ENCODE measurements at regions not wholly inside any gene's neighbourhood (a gene's known extent, or its start where the extent isn't known, plus 50 kb on each side); places are given as distances from the start of the nearest gene placed in this dataset.

- no peak for DNase-seq (ENCODE audit: low read depth, low spot score)
Measured at GRCh38 chr13:80235967-80236302, 105.0 kb downstream of the SPRY2 start.

DNA sequence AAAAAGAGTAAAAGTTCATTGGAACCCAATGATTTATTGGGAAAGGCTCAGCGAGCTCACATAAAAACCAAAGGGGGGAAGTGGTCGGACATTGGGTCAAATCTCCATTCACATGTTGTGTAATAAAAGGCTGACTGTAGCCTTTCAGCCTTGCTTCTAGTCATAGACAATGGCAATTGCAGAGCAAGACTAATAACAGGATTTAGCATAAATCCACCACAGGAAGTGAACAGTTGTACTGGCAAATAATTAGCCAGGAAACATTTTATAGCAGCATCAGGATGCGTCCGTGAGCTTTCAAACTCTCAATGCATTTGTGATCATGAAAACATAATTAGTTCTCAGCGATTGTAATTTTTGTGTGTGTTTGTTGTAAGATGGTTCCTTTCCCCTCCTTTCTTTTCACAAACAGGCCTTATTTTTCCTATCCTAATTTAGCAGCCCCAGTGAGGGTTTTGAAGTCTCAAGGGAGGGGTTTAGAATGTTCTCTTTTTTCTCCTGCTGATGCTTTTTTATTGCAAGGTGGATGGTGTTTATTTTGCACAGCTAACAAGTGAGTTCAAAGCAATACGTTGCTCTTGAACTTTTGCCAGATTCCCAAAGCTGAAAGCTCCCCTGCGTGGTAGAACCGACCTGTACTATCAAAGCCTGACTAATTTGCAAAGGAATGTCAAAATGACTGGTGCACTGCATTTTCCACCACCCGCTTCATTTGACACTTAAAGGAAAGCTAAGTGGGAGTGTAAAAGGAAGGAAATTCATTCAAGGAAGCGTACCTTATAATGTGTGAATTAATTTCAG, 105.6 kb downstream of the SPRY2 start:
- DNase-seq (ENCODE audit: low read depth, low spot score): no peak

GRCh38 chr13:80227645-80228044, 113.3 kb downstream of the SPRY2 start:
- no peak for DNase-seq (ENCODE audit: low read depth, low spot score)

- no peak for DNase-seq (ENCODE audit: low read depth, low spot score)
Measured at GRCh38 chr13:80226645-80227044, 114.3 kb downstream of the SPRY2 start.

GRCh38 chr13:80224468-80224867, 116.5 kb downstream of the SPRY2 start:
- no peak for DNase-seq (ENCODE audit: low read depth, low spot score)

DNA sequence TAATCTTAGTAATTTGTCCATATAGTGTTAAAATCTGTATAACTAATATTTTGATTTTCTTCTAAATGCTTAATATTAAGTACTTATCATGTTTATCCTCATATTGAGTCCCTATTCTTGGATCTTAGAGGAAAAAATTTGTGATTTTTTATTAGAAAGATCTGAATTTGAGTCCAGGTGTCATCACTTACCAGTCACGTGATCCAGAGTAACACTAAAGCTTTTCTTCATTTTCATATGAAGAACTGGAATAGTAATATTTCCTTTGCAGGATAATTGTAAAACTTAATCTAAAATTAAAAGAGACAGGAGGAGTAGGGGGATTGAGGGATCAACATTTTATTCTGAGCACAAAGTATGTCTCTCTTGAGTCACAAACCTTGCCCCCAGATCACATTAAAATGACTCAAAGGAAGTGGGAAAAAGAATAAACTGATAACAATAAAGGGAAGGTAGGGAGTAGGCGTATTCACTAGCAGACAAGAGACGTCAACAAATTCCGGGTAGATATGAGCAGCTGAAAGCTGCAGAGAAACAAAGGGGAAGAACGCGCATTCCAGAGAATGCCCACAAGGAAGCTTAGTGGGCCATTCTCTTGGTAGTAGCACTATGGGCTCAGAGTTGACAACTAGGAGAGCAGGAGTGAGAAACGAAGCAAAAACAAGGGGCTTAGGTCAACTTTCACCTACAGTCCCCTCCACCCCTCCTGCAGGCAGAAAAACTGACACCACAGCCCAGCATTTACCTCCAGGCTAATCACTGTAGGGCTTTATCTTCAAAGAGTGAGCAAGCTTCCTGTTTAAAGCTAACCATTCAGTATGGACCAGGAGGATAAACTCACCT, 123.1 kb downstream of the SPRY2 start:
- peak; percentile 86 for DNase-seq (ENCODE audit: low read depth, low spot score)

- no peak for DNase-seq (ENCODE audit: low read depth, low spot score)
Measured at GRCh38 chr13:80215368-80215767, 125.6 kb downstream of the SPRY2 start.

- DNase-seq (ENCODE audit: low read depth, low spot score): peak; percentile 68
Measured at GRCh38 chr13:80214521-80214991, 126.4 kb downstream of the SPRY2 start.

GRCh38 chr13:80214050-80214449, 126.9 kb downstream of the SPRY2 start:
- DNase-seq (ENCODE audit: low read depth, low spot score): no peak

DNA sequence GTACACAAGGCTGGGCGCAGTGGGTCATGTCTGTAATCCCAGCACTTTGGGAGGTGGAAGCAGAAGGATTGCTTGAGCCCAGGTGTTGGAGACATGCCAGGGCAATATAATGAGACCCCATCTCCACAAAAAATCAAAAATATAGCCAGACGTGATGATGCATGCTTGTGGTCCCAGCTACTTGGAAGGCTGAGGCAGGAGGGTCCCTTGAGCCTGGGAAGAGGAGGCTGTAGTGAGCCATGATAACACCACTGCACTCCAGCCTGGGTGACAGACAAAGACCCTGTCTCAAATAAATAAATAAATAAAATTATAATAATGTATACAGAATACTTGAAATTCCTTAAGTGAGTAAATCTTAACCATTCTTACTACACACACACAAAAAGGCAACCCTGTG, 127.7 kb downstream of the SPRY2 start:
- DNase-seq (ENCODE audit: low read depth, low spot score): no peak

DNA sequence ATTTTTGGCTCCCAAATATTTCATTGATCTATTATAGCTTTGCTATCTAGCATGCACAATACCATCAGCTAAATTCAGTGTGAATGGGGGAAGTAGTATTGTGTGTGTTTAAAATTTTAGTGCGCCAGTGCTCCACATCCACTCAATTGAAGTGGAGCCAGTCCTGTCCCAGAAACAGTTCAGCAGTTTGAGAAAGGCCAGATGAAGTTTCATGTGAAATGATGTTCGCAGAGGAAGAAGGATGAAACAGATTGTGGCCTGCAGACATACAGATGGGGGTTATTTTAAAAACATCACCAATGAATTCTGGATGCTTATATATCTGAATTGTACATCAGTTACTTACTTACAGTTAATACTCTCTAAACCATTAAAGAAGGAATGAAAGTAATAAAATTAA, 129.4 kb downstream of the SPRY2 start:
- DNase-seq (ENCODE audit: low read depth, low spot score): no peak

- DNase-seq (ENCODE audit: low read depth, low spot score): no peak
Measured at GRCh38 chr13:80204642-80205041, 136.3 kb downstream of the SPRY2 start.

DNA sequence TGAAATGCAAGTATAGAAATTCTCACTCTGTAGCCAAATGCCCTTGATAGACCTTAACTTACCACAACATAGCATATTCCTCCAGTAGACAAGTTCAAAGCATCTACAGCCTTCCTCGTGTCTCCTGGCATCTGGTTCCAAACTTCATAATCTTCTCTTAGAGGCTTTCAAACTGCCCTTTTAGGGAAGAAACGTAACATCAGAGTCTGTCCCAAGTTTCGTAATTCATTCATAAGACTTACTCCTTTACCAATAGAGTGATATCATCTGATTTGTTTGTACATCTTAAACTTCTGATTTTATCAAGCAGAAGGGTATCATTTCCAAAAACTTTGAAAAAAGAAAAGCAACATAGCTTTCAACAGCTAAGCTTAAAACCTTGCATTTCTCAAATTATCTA, 137.4 kb downstream of the SPRY2 start:
- DNase-seq (ENCODE audit: low read depth, low spot score): no peak

- DNase-seq (ENCODE audit: low read depth, low spot score): no peak
Measured at GRCh38 chr13:80201694-80202468, 139.0 kb downstream of the SPRY2 start.

GRCh38 chr13:80199585-80200292, 141.2 kb downstream of the SPRY2 start:
- no peak for DNase-seq (ENCODE audit: low read depth, low spot score)

GRCh38 chr13:80199067-80199466, 141.9 kb downstream of the SPRY2 start:
- DNase-seq (ENCODE audit: low read depth, low spot score): no peak

DNA sequence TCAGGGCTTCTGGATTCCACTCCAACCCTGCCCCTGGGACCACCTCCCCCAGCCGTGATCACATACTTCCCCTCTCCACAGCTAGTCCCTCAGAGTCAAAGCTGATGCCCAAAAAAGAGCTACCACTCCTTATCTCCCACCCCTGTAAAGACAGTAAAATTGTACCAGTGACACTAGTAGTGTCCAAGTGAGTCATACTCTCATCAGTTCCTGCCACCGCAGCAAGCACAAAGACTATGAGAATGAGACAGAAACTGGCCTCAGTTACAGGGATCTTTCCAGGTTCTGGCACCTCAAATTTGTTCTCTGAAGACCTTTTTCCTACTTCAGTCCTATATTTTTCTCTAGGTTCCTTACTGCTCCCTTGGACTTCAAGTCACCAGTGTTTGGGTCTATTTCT, 144.2 kb downstream of the SPRY2 start:
- DNase-seq (ENCODE audit: low read depth, low spot score): no peak

GRCh38 chr13:80195649-80196048, 145.3 kb downstream of the SPRY2 start:
- DNase-seq (ENCODE audit: low read depth, low spot score): no peak

- DNase-seq (ENCODE audit: low read depth, low spot score): no peak
Measured at GRCh38 chr13:80189889-80190597, 150.9 kb downstream of the SPRY2 start.

GRCh38 chr13:80180740-80181355, 160.1 kb downstream of the SPRY2 start:
- DNase-seq (ENCODE audit: low read depth, low spot score): no peak

All from ELF-1 (cell line).